NB4 (cell line): ENCODE measurements at regions not wholly inside any gene's neighbourhood (a gene's known extent, or its start where the extent isn't known, plus 50 kb on each side); places are given as distances from the start of the nearest gene placed in this dataset.

Source experiments
- DNase-seq: peaks from one replicate; pipeline ENCODE4 v3.0.0; 2010; ENCODE audit warnings: low read depth
- H3K4me3 ChIP-seq: one replicate; pipeline ENCODE4 v1.5.1; 2011; ENCODE audit warnings: mild to moderate bottlenecking, low read depth, low read length, moderate library complexity
- CTCF ChIP-seq: IDR thresholded peaks from one replicate; pipeline ENCODE4 v1.5.1; 2012; ENCODE audit warnings: low read depth, low read length
- MAX ChIP-seq: IDR thresholded peaks from 2 replicates; pipeline ENCODE4 v1.6.1; 2011; ENCODE audit warnings: low read depth, low read length
- MYC ChIP-seq: IDR thresholded peaks from 2 replicates; pipeline ENCODE4 v1.6.1; 2011; ENCODE audit warnings: low read depth, low read length
- POLR2A ChIP-seq: IDR thresholded peaks from 2 replicates; pipeline ENCODE4 v1.6.1; 2011; ENCODE audit warnings: mild to moderate bottlenecking; ENCODE audit not compliant: insufficient read length; ENCODE audit errors: extremely low read depth

GRCh38 chr2:15829985-15830384, 110.4 kb upstream of the MYCN start:
- no peak overlapping the region for H3K4me3 ChIP-seq
- TF ChIP-seq MYC: no peak
- TF ChIP-seq POLR2A: no peak
- TF ChIP-seq MAX: no peak
- no peak for TF ChIP-seq CTCF

DNA sequence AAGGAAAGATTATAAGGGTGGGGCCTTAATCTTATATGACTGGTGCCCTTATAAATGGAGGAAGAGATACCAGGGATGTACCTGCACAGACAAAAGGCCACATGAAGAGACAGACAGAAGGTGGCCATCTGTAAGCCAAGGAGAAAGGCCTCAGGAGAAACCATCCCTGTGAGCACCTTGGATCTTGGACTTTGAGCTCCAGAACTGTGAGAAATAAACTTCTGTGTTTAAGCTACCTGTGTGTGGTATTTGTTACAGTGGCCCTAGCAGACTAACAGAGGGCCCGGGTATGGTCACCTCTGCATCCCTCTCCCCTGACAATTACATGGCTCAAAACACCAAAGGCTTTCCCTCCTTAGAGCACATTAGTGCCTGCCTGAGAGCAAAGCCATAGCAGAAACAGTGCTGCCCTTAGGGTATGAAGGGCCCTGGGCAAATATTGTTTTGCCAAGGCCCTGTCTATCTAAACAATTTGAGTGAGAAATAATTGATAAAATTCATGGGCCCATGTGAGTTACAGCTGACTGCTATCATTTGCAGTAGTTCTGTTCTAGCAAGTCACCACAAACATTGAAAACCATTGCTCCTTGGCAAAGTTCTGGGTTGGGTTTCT, 109.3 kb upstream of the MYCN start:
- no peak overlapping the region for H3K4me3 ChIP-seq
- no peak for TF ChIP-seq MYC
- TF ChIP-seq CTCF: no peak
- no peak for TF ChIP-seq POLR2A
- TF ChIP-seq MAX: no peak
- no peak for DNase-seq

More at GRCh38 chr2:15829985-15830384, 110.4 kb upstream of the MYCN start:
- DNase-seq: no peak

DNA sequence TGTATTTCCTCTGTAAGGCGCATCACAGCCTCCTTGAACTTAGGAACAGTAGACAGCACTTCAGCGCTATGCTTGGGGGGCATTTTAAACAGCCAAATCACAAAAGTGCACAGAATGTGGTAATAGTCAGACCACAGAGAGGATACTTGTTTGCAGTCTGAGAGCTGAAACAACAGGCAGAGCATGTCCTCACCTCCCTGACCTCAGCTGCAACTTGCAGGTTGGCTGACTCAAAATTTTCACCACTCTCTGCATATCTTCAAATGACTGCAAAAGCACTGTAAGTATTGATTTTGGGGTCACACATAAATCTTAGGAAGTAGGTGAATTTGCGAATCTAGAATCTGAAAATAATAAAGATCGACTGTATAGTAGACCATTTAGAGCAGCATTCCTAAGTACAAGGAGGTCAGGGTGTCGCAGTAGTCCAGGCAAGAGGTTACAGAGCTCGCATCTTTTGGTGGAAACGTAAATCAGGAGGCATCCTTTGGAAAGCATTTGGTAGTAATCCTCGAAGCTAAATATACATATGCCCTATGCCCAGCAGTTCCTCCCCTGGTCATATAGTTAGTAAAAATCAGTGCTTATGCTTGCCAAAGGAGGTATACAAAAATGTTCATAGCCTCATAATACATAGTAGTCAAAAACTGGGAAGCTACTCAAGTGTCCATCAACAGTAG, 108.2 kb upstream of the MYCN start:
- H3K4me3 ChIP-seq: no peak overlapping the region
- TF ChIP-seq CTCF (no peak), MYC (no peak), POLR2A (no peak)
- DNase-seq: no peak

- no peak overlapping the region for H3K4me3 ChIP-seq
- DNase-seq: no peak
- no peak for TF ChIP-seq POLR2A
- TF ChIP-seq MYC: no peak
- no peak for TF ChIP-seq MAX
- no peak for TF ChIP-seq CTCF
Measured at GRCh38 chr2:15832849-15833680, 107.3 kb upstream of the MYCN start.

GRCh38 chr2:15833731-15834130, 106.6 kb upstream of the MYCN start:
- TF ChIP-seq CTCF (no peak), MYC (no peak), POLR2A (no peak)
- H3K4me3 ChIP-seq: no peak overlapping the region
- no peak for DNase-seq
